DND-41 (cell line): ENCODE measurements at regions not wholly inside any gene's neighbourhood (a gene's known extent, or its start where the extent isn't known, plus 50 kb on each side); places are given as distances from the start of the nearest gene placed in this dataset.

Experiments
- EZH2 ChIP-seq: IDR thresholded peaks from 3 replicates; pipeline ENCODE4 v1.6.1; 2012; ENCODE audit warnings: borderline replicate concordance, low read depth, mild to moderate bottlenecking, moderate library complexity, low read length, inconsistent platforms; ENCODE audit not compliant: severe bottlenecking
- TF ChIP-seq, protein P1 (sequence below): IDR thresholded peaks from 2 replicates; pipeline ENCODE4 v1.5.1; 2012; ENCODE audit warnings: borderline replicate concordance, low read length, moderate library complexity, mild to moderate bottlenecking; ENCODE audit not compliant: poor library complexity, severe bottlenecking; ENCODE audit errors: extremely low read depth

DNA sequence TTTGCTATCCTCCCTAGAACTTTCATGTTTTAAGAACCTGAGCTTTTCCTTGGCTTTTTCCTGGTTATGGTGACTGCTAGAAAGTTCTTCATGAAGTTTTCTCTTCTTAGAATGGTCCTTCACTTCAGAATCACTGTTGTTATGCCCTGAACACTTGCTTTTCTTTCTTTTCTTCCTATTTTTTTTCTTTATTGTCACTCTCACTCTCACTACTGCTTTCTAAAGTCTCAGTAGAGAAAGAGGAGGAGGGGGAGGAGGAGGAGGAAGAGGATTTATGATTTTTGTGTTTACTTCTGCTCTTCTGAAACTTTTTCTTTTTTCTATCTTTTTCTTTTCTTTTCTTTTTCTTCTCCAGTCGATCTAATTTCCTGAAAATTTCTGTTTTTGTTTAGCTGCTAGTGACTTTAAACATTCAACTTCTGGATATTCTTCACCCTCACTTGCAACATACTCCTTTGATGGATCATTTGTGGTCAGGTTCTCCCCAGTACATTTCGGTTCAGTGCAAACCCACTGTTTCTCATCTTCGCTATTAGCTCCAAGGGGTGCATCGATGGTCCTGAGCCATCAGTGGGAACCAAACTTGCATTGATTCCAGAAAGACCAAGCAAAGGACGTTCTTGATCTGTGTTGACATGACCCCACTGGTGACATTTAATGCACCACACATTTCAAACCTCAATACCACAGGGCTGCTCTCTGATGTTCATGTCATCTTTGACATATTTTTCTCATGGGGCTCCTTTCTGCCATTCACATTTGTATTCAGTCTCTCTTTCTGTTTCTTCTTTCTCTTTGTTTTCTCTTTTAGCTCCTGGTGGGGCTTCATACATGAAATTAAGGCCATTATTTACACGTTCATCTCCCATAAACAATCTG lies 81.6 kb upstream of the HAND1 start:
- TF ChIP-seq, protein P1, sequence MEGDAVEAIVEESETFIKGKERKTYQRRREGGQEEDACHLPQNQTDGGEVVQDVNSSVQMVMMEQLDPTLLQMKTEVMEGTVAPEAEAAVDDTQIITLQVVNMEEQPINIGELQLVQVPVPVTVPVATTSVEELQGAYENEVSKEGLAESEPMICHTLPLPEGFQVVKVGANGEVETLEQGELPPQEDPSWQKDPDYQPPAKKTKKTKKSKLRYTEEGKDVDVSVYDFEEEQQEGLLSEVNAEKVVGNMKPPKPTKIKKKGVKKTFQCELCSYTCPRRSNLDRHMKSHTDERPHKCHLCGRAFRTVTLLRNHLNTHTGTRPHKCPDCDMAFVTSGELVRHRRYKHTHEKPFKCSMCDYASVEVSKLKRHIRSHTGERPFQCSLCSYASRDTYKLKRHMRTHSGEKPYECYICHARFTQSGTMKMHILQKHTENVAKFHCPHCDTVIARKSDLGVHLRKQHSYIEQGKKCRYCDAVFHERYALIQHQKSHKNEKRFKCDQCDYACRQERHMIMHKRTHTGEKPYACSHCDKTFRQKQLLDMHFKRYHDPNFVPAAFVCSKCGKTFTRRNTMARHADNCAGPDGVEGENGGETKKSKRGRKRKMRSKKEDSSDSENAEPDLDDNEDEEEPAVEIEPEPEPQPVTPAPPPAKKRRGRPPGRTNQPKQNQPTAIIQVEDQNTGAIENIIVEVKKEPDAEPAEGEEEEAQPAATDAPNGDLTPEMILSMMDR, result no peak
- TF ChIP-seq EZH2, result no peak
